GM23248 (cell line): ENCODE measurements at regions not wholly inside any gene's neighbourhood (a gene's known extent, or its start where the extent isn't known, plus 50 kb on each side); places are given as distances from the start of the nearest gene placed in this dataset.

Source experiments
- EZH2 ChIP-seq: fragments of 200-600 bp; sonication (generic); IDR thresholded peaks from 2 replicates; pipeline ENCODE4 v1.6.1; 2018; ENCODE audit warnings: antibody characterized with exemption, mild to moderate bottlenecking; ENCODE audit not compliant: insufficient read depth, poor library complexity, severe bottlenecking
- EZH2phosphoT487 ChIP-seq: fragments of 200-600 bp; sonication (generic); IDR thresholded peaks from 2 replicates; pipeline ENCODE4 v1.6.1; 2018; ENCODE audit warnings: antibody characterized with exemption, moderate library complexity, mild to moderate bottlenecking, low read depth; ENCODE audit not compliant: insufficient read depth

GRCh38 chr11:30811226-30811755 is 225.1 kb upstream of the MPPED2 start:
- no peak for TF ChIP-seq EZH2
- no peak for TF ChIP-seq EZH2phosphoT487
